T-helper 2 cell treated with Interferon-gamma antibody and Interleukin-4, amounts not matched to agents 100 ng/mL and 5 ng/mL, for 36 hours (primary cell): ENCODE measurements at regions not wholly inside any gene's neighbourhood (a gene's known extent, or its start where the extent isn't known, plus 50 kb on each side); places are given as distances from the start of the nearest gene placed in this dataset.
"Not testable (repeated sequence)": the region's sequence is repeated elsewhere in the genome, so short reads cannot be mapped to it uniquely, and the experiment has no call there.

ENCODE experiments used
- intact Hi-C: fragments of 100-400 bp; cut with micrococcal nuclease; formaldehyde crosslinking; loops from one replicate; pipeline ENCODE4 v1.15.1; 2023

- intact Hi-C loops, result no loop called here
Measured at GRCh38 chr10:33039181-33039580, 81.2 kb upstream of the ITGB1 start.

- intact Hi-C loops, result no loop called here
Measured at GRCh38 chr10:33038672-33039071, 80.6 kb upstream of the ITGB1 start.

- intact Hi-C loops, result no loop called here
Measured at GRCh38 chr10:33037726-33038125, 79.7 kb upstream of the ITGB1 start.

- intact Hi-C loops, result no loop called here
Measured at GRCh38 chr10:33036670-33037069, 78.6 kb upstream of the ITGB1 start.

GRCh38 chr10:33035411-33035810, 77.4 kb upstream of the ITGB1 start:
- intact Hi-C loops, result no loop called here

- intact Hi-C loops, result no loop called here
Measured at GRCh38 chr10:33034931-33035330, 76.9 kb upstream of the ITGB1 start.

- intact Hi-C loops, result no loop called here
Measured at GRCh38 chr10:33032654-33033151, 74.7 kb upstream of the ITGB1 start.

GRCh38 chr10:33031815-33032653, 74.0 kb upstream of the ITGB1 start:
- intact Hi-C loops, result no loop called here

GRCh38 chr10:33031171-33031570, 73.1 kb upstream of the ITGB1 start:
- intact Hi-C loops, result no loop called here

GRCh38 chr10:33028515-33028914, 70.5 kb upstream of the ITGB1 start:
- intact Hi-C loops, result not testable (repeated sequence)

- intact Hi-C loops, result no loop called here
Measured at GRCh38 chr10:33027088-33027487, 69.1 kb upstream of the ITGB1 start.

GRCh38 chr10:33026422-33026821, 68.4 kb upstream of the ITGB1 start:
- intact Hi-C loops, result no loop called here

GRCh38 chr10:33025910-33026309, 67.9 kb upstream of the ITGB1 start:
- intact Hi-C loops, result no loop called here

GRCh38 chr10:33025039-33025438, 67.0 kb upstream of the ITGB1 start:
- intact Hi-C loops, result no loop called here

GRCh38 chr10:33022691-33023090, 64.7 kb upstream of the ITGB1 start:
- intact Hi-C loops, result no loop called here

GRCh38 chr10:33022090-33022489, 64.1 kb upstream of the ITGB1 start:
- intact Hi-C loops, result no loop called here

GRCh38 chr10:33016988-33017387, 59.0 kb upstream of the ITGB1 start:
- intact Hi-C loops, result no loop called here

- intact Hi-C loops, result no loop called here
Measured at GRCh38 chr10:33015761-33016547, 57.9 kb upstream of the ITGB1 start.

GRCh38 chr10:33013331-33013730, 55.3 kb upstream of the ITGB1 start:
- intact Hi-C loops, result not testable (repeated sequence)

- intact Hi-C loops, result no loop called here
Measured at GRCh38 chr10:33012306-33012705, 54.3 kb upstream of the ITGB1 start.

GRCh38 chr10:33010132-33011037, 52.4 kb upstream of the ITGB1 start:
- intact Hi-C loops, result no loop called here
